HCT116 (cell line): ENCODE measurements at regions not wholly inside any gene's neighbourhood (a gene's known extent, or its start where the extent isn't known, plus 50 kb on each side); places are given as distances from the start of the nearest gene placed in this dataset.

ENCODE experiments used
- CTCF ChIP-seq, 3 experiments: fragments of 200-600 bp in 1 of 3; sonication (generic) in 1 of 3; IDR thresholded peaks in 2 of 3; conservative IDR thresholded peaks in 1 of 3; 2 replicates each; pipeline ENCODE4 v1.5.1; 2012 to 2017; ENCODE audit warnings: low read depth in 2 of 3, low read length in 2 of 3, antibody characterized with exemption in 1 of 3, borderline replicate concordance in 1 of 3, control low read depth in 1 of 3, mild to moderate bottlenecking in 1 of 3, mixed read lengths in 1 of 3, mixed run types in 1 of 3, moderate library complexity in 1 of 3; ENCODE audit not compliant: insufficient read depth in 1 of 3
- ELF1 ChIP-seq: IDR thresholded peaks from 2 replicates; pipeline ENCODE4 v1.6.1; 2012; ENCODE audit warnings: low read depth, borderline replicate concordance
- EZH2phosphoT487 ChIP-seq: fragments of 200-600 bp; IDR thresholded peaks from 2 replicates; pipeline ENCODE4 v1.6.1; 2018; ENCODE audit warnings: antibody characterized with exemption, borderline replicate concordance
- MAX ChIP-seq: IDR thresholded peaks from 2 replicates; pipeline ENCODE4 v1.6.1; 2012
- POLR2A ChIP-seq: IDR thresholded peaks from 2 replicates; pipeline ENCODE4 v1.7.0; 2011; ENCODE audit warnings: borderline replicate concordance; ENCODE audit not compliant: insufficient read depth, insufficient read length; ENCODE audit errors: extremely low read depth
- ZFX ChIP-seq: fragments of 450-650 bp; IDR thresholded peaks from 2 replicates; pipeline ENCODE4 v1.6.1; 2017

GRCh38 chr17:21564262-21564661, 128.1 kb upstream of the KCNJ18 start:
- no peak for TF ChIP-seq CTCF (IDR thresholded peaks at IDR 0.05 in 2 of 3, conservative IDR thresholded peaks at IDR 0.05 in 1 of 3; ENCODE audit: borderline replicate concordance in 1 of 3, insufficient read depth in 1 of 3, low read depth in 2 of 3, low read length in 2 of 3)
- TF ChIP-seq ELF1, result no peak
- no peak for TF ChIP-seq ZFX
- TF ChIP-seq MAX, result no peak
- no peak for TF ChIP-seq EZH2phosphoT487
- TF ChIP-seq POLR2A, result no peak
